ENCODE measurements at regions not wholly inside any gene's neighbourhood (a gene's known extent, or its start where the extent isn't known, plus 50 kb on each side); places are given as distances from the start of the nearest gene placed in this dataset.
A peak's percentile ranks its signal among the peaks of the same experiment; 100 is the strongest.

- H3K9ac ChIP-seq (ENCODE audit: low read depth, low read length) = no peak overlapping the region
- H3K9me3 ChIP-seq (ENCODE audit: insufficient read depth, low read depth, low read length) = no peaks in the 10 kb centered on the region
- no peaks in the 10 kb centered on the region for H3K27me3 ChIP-seq (ENCODE audit: insufficient read depth, low read length)
- no peaks in the 10 kb centered on the region for H3K4me1 ChIP-seq (ENCODE audit: insufficient read depth, low read length)
- no peaks in the 10 kb centered on the region for H3K36me3 ChIP-seq (ENCODE audit: insufficient read depth, low read depth, low read length)
- H3K27ac ChIP-seq (ENCODE audit: low read length) = no peak overlapping the region
- H3K4me3 ChIP-seq (ENCODE audit: low read length) = no peak overlapping the region
Observed at GRCh38 chr10:6774406-6774805, 194.3 kb upstream of the PRKCQ start.

- Histone ChIP-seq H3K9me3 (ENCODE audit: insufficient read depth, low read depth, low read length) (no peaks in the 10 kb centered on the region), H3K27me3 (ENCODE audit: insufficient read depth, low read length) (no peaks in the 10 kb centered on the region), H3K9ac (ENCODE audit: low read depth, low read length) (no peak overlapping the region), H3K4me1 (ENCODE audit: insufficient read depth, low read length) (peaks cover under 1% of the 10 kb centered on the region; the same call in 1 of the 2 replicates), H3K4me3 (ENCODE audit: low read length) (no peak overlapping the region), H3K36me3 (ENCODE audit: insufficient read depth, low read depth, low read length) (no peaks in the 10 kb centered on the region), H3K27ac (ENCODE audit: low read length) (no peak overlapping the region)
Observed at GRCh38 chr10:6771331-6771730, 191.3 kb upstream of the PRKCQ start.

GRCh38 chr10:6770846-6771245 lies 190.8 kb upstream of the PRKCQ start:
- Histone ChIP-seq H3K36me3 (ENCODE audit: insufficient read depth, low read depth, low read length) (no peaks in the 10 kb centered on the region), H3K4me1 (ENCODE audit: insufficient read depth, low read length) (peaks cover 5% of the 10 kb centered on the region; the same call in 1 of the 2 replicates), H3K27ac (ENCODE audit: low read length) (no peak overlapping the region), H3K27me3 (ENCODE audit: insufficient read depth, low read length) (no peaks in the 10 kb centered on the region), H3K4me3 (ENCODE audit: low read length) (no peak overlapping the region), H3K9me3 (ENCODE audit: insufficient read depth, low read depth, low read length) (no peaks in the 10 kb centered on the region), H3K9ac (ENCODE audit: low read depth, low read length) (no peak overlapping the region)

GRCh38 chr10:6769704-6770417 lies 189.8 kb upstream of the PRKCQ start:
- H3K4me3 ChIP-seq (ENCODE audit: low read length) = no peak overlapping the region
- no peaks in the 10 kb centered on the region for H3K27me3 ChIP-seq (ENCODE audit: insufficient read depth, low read length)
- no peak overlapping the region for H3K27ac ChIP-seq (ENCODE audit: low read length)

GRCh38 chr10:6766131-6766801 lies 186.2 kb upstream of the PRKCQ start:
- Histone ChIP-seq H3K9me3 (ENCODE audit: insufficient read depth, low read depth, low read length) (no peaks in the 10 kb centered on the region), H3K9ac (ENCODE audit: low read depth, low read length) (no peak overlapping the region), H3K4me3 (ENCODE audit: low read length) (no peak overlapping the region), H3K27ac (ENCODE audit: low read length) (no peak overlapping the region), H3K36me3 (ENCODE audit: insufficient read depth, low read depth, low read length) (no peaks in the 10 kb centered on the region), H3K4me1 (ENCODE audit: insufficient read depth, low read length) (peaks cover 29% of the 10 kb centered on the region; the same call in 1 of the 2 replicates), H3K27me3 (ENCODE audit: insufficient read depth, low read length) (no peaks in the 10 kb centered on the region)

More at GRCh38 chr10:6769704-6770417, 189.8 kb upstream of the PRKCQ start:
- no peaks in the 10 kb centered on the region for H3K9me3 ChIP-seq (ENCODE audit: insufficient read depth, low read depth, low read length)
- H3K36me3 ChIP-seq (ENCODE audit: insufficient read depth, low read depth, low read length) = no peaks in the 10 kb centered on the region
- no peak overlapping the region for H3K9ac ChIP-seq (ENCODE audit: low read depth, low read length)
- peaks cover 5% of the 10 kb centered on the region; the same call in 1 of the 2 replicates for H3K4me1 ChIP-seq (ENCODE audit: insufficient read depth, low read length)

- Histone ChIP-seq H3K4me3 (ENCODE audit: low read length) (peak overlapping the region; percentile 33; the same call in 1 of the 2 replicates), H3K9ac (ENCODE audit: low read depth, low read length) (peak overlapping the region; percentile 15; the same call in 1 of the 2 replicates), H3K27ac (ENCODE audit: low read length) (no peak overlapping the region)
Observed at GRCh38 chr10:6763423-6763822, 183.3 kb upstream of the PRKCQ start.

GRCh38 chr10:6763001-6763400 lies 182.9 kb upstream of the PRKCQ start:
- H3K9me3 ChIP-seq (ENCODE audit: insufficient read depth, low read depth, low read length) = 0 out of 2 replicates have a peak, but pooled peaks cover 4% of the 10 kb centered on the region
- H3K4me3 ChIP-seq (ENCODE audit: low read length) = peak overlapping the region; percentile 33; the same call in 1 of the 2 replicates
- peak overlapping the region; percentile 15; the same call in 1 of the 2 replicates for H3K9ac ChIP-seq (ENCODE audit: low read depth, low read length)

More at GRCh38 chr10:6763423-6763822, 183.3 kb upstream of the PRKCQ start:
- Histone ChIP-seq H3K27me3 (ENCODE audit: insufficient read depth, low read length) (no peaks in the 10 kb centered on the region), H3K36me3 (ENCODE audit: insufficient read depth, low read depth, low read length) (no peaks in the 10 kb centered on the region), H3K4me1 (ENCODE audit: insufficient read depth, low read length) (peaks cover 29% of the 10 kb centered on the region; the same call in 1 of the 2 replicates), H3K9me3 (ENCODE audit: insufficient read depth, low read depth, low read length) (0 out of 2 replicates have a peak, but pooled peaks cover 4% of the 10 kb centered on the region)

GRCh38 chr10:6759961-6760360 lies 179.9 kb upstream of the PRKCQ start:
- no peak overlapping the region for H3K4me3 ChIP-seq (ENCODE audit: low read length)
- H3K27ac ChIP-seq (ENCODE audit: low read length) = no peak overlapping the region
- H3K9me3 ChIP-seq (ENCODE audit: insufficient read depth, low read depth, low read length) = 0 out of 2 replicates have a peak, but pooled peaks cover 4% of the 10 kb centered on the region
- H3K9ac ChIP-seq (ENCODE audit: low read depth, low read length) = no peak overlapping the region
- H3K4me1 ChIP-seq (ENCODE audit: insufficient read depth, low read length) = peaks cover 37% of the 10 kb centered on the region
- peaks cover 4% of the 10 kb centered on the region; the same call in 1 of the 2 replicates for H3K27me3 ChIP-seq (ENCODE audit: insufficient read depth, low read length)
- no peaks in the 10 kb centered on the region for H3K36me3 ChIP-seq (ENCODE audit: insufficient read depth, low read depth, low read length)

More at GRCh38 chr10:6763001-6763400, 182.9 kb upstream of the PRKCQ start:
- no peaks in the 10 kb centered on the region for H3K36me3 ChIP-seq (ENCODE audit: insufficient read depth, low read depth, low read length)
- H3K27me3 ChIP-seq (ENCODE audit: insufficient read depth, low read length) = no peaks in the 10 kb centered on the region
- H3K27ac ChIP-seq (ENCODE audit: low read length) = no peak overlapping the region
- H3K4me1 ChIP-seq (ENCODE audit: insufficient read depth, low read length) = peaks cover 29% of the 10 kb centered on the region; the same call in 1 of the 2 replicates

- no peak overlapping the region for H3K9ac ChIP-seq (ENCODE audit: low read depth, low read length)
- peaks cover 4% of the 10 kb centered on the region; the same call in 1 of the 2 replicates for H3K27me3 ChIP-seq (ENCODE audit: insufficient read depth, low read length)
- 0 out of 2 replicates have a peak, but pooled peaks cover 4% of the 10 kb centered on the region for H3K9me3 ChIP-seq (ENCODE audit: insufficient read depth, low read depth, low read length)
- H3K4me1 ChIP-seq (ENCODE audit: insufficient read depth, low read length) = peaks cover 25% of the 10 kb centered on the region
- no peaks in the 10 kb centered on the region for H3K36me3 ChIP-seq (ENCODE audit: insufficient read depth, low read depth, low read length)
- no peak overlapping the region for H3K27ac ChIP-seq (ENCODE audit: low read length)
- no peak overlapping the region for H3K4me3 ChIP-seq (ENCODE audit: low read length)
Observed at GRCh38 chr10:6757158-6757557, 177.1 kb upstream of the PRKCQ start.

- 0 out of 2 replicates have a peak, but pooled peaks cover 4% of the 10 kb centered on the region for H3K9me3 ChIP-seq (ENCODE audit: insufficient read depth, low read depth, low read length)
- no peak overlapping the region for H3K9ac ChIP-seq (ENCODE audit: low read depth, low read length)
- H3K36me3 ChIP-seq (ENCODE audit: insufficient read depth, low read depth, low read length) = no peaks in the 10 kb centered on the region
- no peak overlapping the region for H3K4me3 ChIP-seq (ENCODE audit: low read length)
- peaks cover 25% of the 10 kb centered on the region for H3K4me1 ChIP-seq (ENCODE audit: insufficient read depth, low read length)
- peaks cover 4% of the 10 kb centered on the region; the same call in 1 of the 2 replicates for H3K27me3 ChIP-seq (ENCODE audit: insufficient read depth, low read length)
- no peak overlapping the region for H3K27ac ChIP-seq (ENCODE audit: low read length)
Observed at GRCh38 chr10:6756716-6757115, 176.6 kb upstream of the PRKCQ start.

- H3K4me3 ChIP-seq (ENCODE audit: low read length) = no peak overlapping the region
- peaks cover 4% of the 10 kb centered on the region; the same call in 1 of the 2 replicates for H3K27me3 ChIP-seq (ENCODE audit: insufficient read depth, low read length)
- peaks cover 25% of the 10 kb centered on the region for H3K4me1 ChIP-seq (ENCODE audit: insufficient read depth, low read length)
- H3K27ac ChIP-seq (ENCODE audit: low read length) = no peak overlapping the region
- no peak overlapping the region for H3K9ac ChIP-seq (ENCODE audit: low read depth, low read length)
- 0 out of 2 replicates have a peak, but pooled peaks cover 4% of the 10 kb centered on the region for H3K9me3 ChIP-seq (ENCODE audit: insufficient read depth, low read depth, low read length)
- no peaks in the 10 kb centered on the region for H3K36me3 ChIP-seq (ENCODE audit: insufficient read depth, low read depth, low read length)
Observed at GRCh38 chr10:6755781-6756460, 175.8 kb upstream of the PRKCQ start.
